GM12874 (cell line): ENCODE measurements at regions not wholly inside any gene's neighbourhood (a gene's known extent, or its start where the extent isn't known, plus 50 kb on each side); places are given as distances from the start of the nearest gene placed in this dataset.

ENCODE experiments used
- CTCF ChIP-seq: IDR thresholded peaks from 2 replicates; pipeline ENCODE4 v1.5.1; 2011; ENCODE audit warnings: low read depth, mild to moderate bottlenecking, control low read depth, low read length, moderate library complexity; ENCODE audit not compliant: insufficient read depth

- TF ChIP-seq CTCF = no peak
Observed at GRCh38 chr14:53569446-53569845, 387.2 kb downstream of the BMP4 start.

- no peak for TF ChIP-seq CTCF
Observed at GRCh38 chr14:53567236-53567780, 389.3 kb downstream of the BMP4 start.

- no peak for TF ChIP-seq CTCF
Observed at GRCh38 chr14:53564870-53565269, 391.8 kb downstream of the BMP4 start.

- no peak for TF ChIP-seq CTCF
Observed at GRCh38 chr14:53563628-53564027, 393.0 kb downstream of the BMP4 start.

GRCh38 chr14:53553221-53553620, 400.1 kb upstream of the DDHD1 start:
- no peak for TF ChIP-seq CTCF

GRCh38 chr14:53551862-53552261, 398.7 kb upstream of the DDHD1 start:
- TF ChIP-seq CTCF = no peak

GRCh38 chr14:53550776-53551175, 397.7 kb upstream of the DDHD1 start:
- no peak for TF ChIP-seq CTCF
